K562 (cell line): ENCODE measurements at regions not wholly inside any gene's neighbourhood (a gene's known extent, or its start where the extent isn't known, plus 50 kb on each side); places are given as distances from the start of the nearest gene placed in this dataset.

Experiments used
- ATAC-seq: fragments of 200-7000 bp; cut with Tn5 transposase; 3 replicates; pipeline ENCODE4 v1.9.1; 2020; ENCODE audit warnings: moderate library complexity
- BruUV-seq: library from RNA; stranded (reverse); fragments of 400-500 nt; replicated peaks from 2 replicates; lab custom pipeline; 2021; lab: Mats Ljungman, UMichigan
- CTCF ChIA-PET: fragments of 300-600 bp; formaldehyde crosslinking; extraction: SDS; loops from one replicate; lab custom pipeline; 2021; ENCODE audit warnings: low intra/inter-chr PET ratio; lab: Yijun Ruan, JAX
- POLR2A ChIA-PET: fragments of 300-600, 350-650 bp; sonication (Branson Sonifier 250); formaldehyde crosslinking; extraction: SDS; loops from one replicate; lab custom pipeline; 2021; ENCODE audit warnings: antibody characterized with exemption, inconsistent platforms; lab: Yijun Ruan, JAX
- DNase-seq, 4 experiments: peaks; one replicate each; pipeline versions ENCODE4 v3.0.0 to v3.0.0-alpha.2; 2011 to 2018; ENCODE audit warnings: low spot score in 3 of 4, mixed read lengths in 3 of 4; ENCODE audit errors: extremely low read depth in 1 of 4
- FAIRE-seq: peaks from 2 replicates; lab custom pipeline; 2011; peaks lifted over from hg19 to GRCh38; lab: Jason Lieb, UNC
- H2AFZ ChIP-seq: 2 replicates; pipeline ENCODE4 v1.6.0; 2011; ENCODE audit warnings: low read depth, low read length, control low read depth, inconsistent platforms
- H3K27ac ChIP-seq: fragments of 200-600 bp; 3 replicates; pipeline ENCODE4 v1.8.0; 2011; ENCODE audit warnings: low read depth, mild to moderate bottlenecking, control low read depth, inconsistent platforms, low read length, moderate library complexity, mixed read lengths; ENCODE audit errors: extremely low read depth
- H3K27me3 ChIP-seq, 2 experiments: fragments of 300-600 bp in 1 of 2; 2 replicates in 1 of 2; 3 replicates in 1 of 2; pipeline versions ENCODE4 v1.6.0 to v1.8.0; 2011; ENCODE audit warnings: inconsistent platforms in 2 of 2, low read length in 2 of 2, mild to moderate bottlenecking in 1 of 2, mixed read lengths in 1 of 2, moderate library complexity in 1 of 2; ENCODE audit not compliant: control insufficient read depth in 2 of 2, insufficient read depth in 2 of 2
- H3K36me3 ChIP-seq: fragments of 300-600 bp; 3 replicates; pipeline ENCODE4 v1.8.0; 2011; ENCODE audit warnings: mild to moderate bottlenecking, low read length, inconsistent platforms; ENCODE audit not compliant: control insufficient read depth, insufficient read depth
- H3K4me1 ChIP-seq, 2 experiments: fragments of 200-600 bp in 1 of 2; replicated peaks in 1 of 2; 2 replicates in 1 of 2; 3 replicates in 1 of 2; pipeline versions ENCODE4 v1.5.1 to v1.8.0; 2011; ENCODE audit warnings: inconsistent platforms in 2 of 2, low read length in 2 of 2, mild to moderate bottlenecking in 1 of 2, mixed read lengths in 1 of 2, moderate library complexity in 1 of 2; ENCODE audit not compliant: control insufficient read depth in 2 of 2, insufficient read depth in 2 of 2
- H3K4me2 ChIP-seq: 2 replicates; pipeline ENCODE4 v1.6.1; 2011; ENCODE audit warnings: low read length, control low read depth, inconsistent platforms, mixed read lengths; ENCODE audit not compliant: insufficient read depth
- H3K4me3 ChIP-seq: fragments of 200-600 bp; sonication (generic), shearing (Covaris generic); 2 replicates; pipeline ENCODE4 v1.5.1; 2016; ENCODE audit warnings: control low read depth, inconsistent platforms
- H3K79me2 ChIP-seq: fragments of 200-600 bp; 3 replicates; pipeline ENCODE4 v1.8.0; 2011; ENCODE audit warnings: low read length, inconsistent platforms; ENCODE audit not compliant: control insufficient read depth, insufficient read depth
- H3K9ac ChIP-seq, 2 experiments: 2 replicates each; pipeline versions ENCODE4 v1.6.0 to v1.6.1; 2011; ENCODE audit warnings: low read depth in 2 of 2, low read length in 2 of 2, control low read depth in 1 of 2, inconsistent platforms in 1 of 2, mild to moderate bottlenecking in 1 of 2, mixed read lengths in 1 of 2; ENCODE audit not compliant: insufficient read depth in 1 of 2
- H3K9me1 ChIP-seq: one replicate; pipeline ENCODE4 v1.6.0; 2011; ENCODE audit warnings: inconsistent platforms, mild to moderate bottlenecking, low read length, moderate library complexity; ENCODE audit not compliant: control insufficient read depth, insufficient read depth
- H3K9me3 ChIP-seq: replicated peaks from 2 replicates; pipeline ENCODE4 v1.5.1; 2011; ENCODE audit warnings: low read depth, low read length, inconsistent platforms; ENCODE audit not compliant: control insufficient read depth, insufficient read depth
- H4K20me1 ChIP-seq: replicated peaks from 2 replicates; pipeline ENCODE4 v1.6.1; 2011; ENCODE audit warnings: low read length, inconsistent platforms, mixed read lengths; ENCODE audit not compliant: control insufficient read depth, insufficient read depth
- BRF2 ChIP-seq: IDR thresholded peaks from 3 replicates; pipeline ENCODE4 v1.6.1; 2011; ENCODE audit warnings: borderline replicate concordance, mild to moderate bottlenecking; ENCODE audit not compliant: insufficient read length, insufficient read depth
- C11orf30 ChIP-seq: fragments of 450-650 bp; IDR thresholded peaks from 2 replicates; pipeline ENCODE4 v1.6.1; 2016; ENCODE audit warnings: low read depth, mild to moderate bottlenecking
- E2F4 ChIP-seq: sonication (generic); formaldehyde crosslinking; IDR thresholded peaks from 2 replicates; pipeline ENCODE4 v1.8.0; 2022; ENCODE audit warnings: mild to moderate bottlenecking, low read depth, missing genetic modification reagents
- FOXJ3 ChIP-seq: sonication (generic); formaldehyde crosslinking; IDR thresholded peaks from 2 replicates; pipeline ENCODE4 v1.4.0; 2020; ENCODE audit warnings: mild to moderate bottlenecking, missing genetic modification reagents
- GATA2 ChIP-seq: sonication (generic); formaldehyde crosslinking; IDR thresholded peaks from 2 replicates; pipeline ENCODE4 v1.4.0; 2020; ENCODE audit warnings: mild to moderate bottlenecking, missing genetic modification reagents
- KAT7 ChIP-seq: sonication (generic); formaldehyde crosslinking; IDR thresholded peaks from 2 replicates; pipeline ENCODE4 v1.8.0; 2022; ENCODE audit warnings: missing genetic modification reagents, mild to moderate bottlenecking, borderline replicate concordance
- KLF13 ChIP-seq: fragments of 450-650 bp; IDR thresholded peaks from 2 replicates; pipeline ENCODE4 v1.6.1; 2016; ENCODE audit warnings: missing genetic modification characterization, low read depth, mild to moderate bottlenecking, missing compliant biosample characterization, moderate library complexity, borderline replicate concordance
- NR3C1 ChIP-seq: sonication (generic); formaldehyde crosslinking; IDR thresholded peaks from 2 replicates; pipeline ENCODE4 v1.8.1; 2022; ENCODE audit warnings: missing genetic modification reagents
- RBFOX2 ChIP-seq: fragments of 200-400 bp; formaldehyde crosslinking; IDR thresholded peaks from 2 replicates; pipeline ENCODE4 v1.6.1; 2017; ENCODE audit warnings: low read depth, mild to moderate bottlenecking, low read length, moderate library complexity
- SMAD2 ChIP-seq: fragments of 150-350 bp; IDR thresholded peaks from 2 replicates; pipeline ENCODE4 v1.6.1; 2014; ENCODE audit warnings: low read depth, mild to moderate bottlenecking, low read length
- TRIM24 ChIP-seq, 2 experiments: fragments of 450-650 bp; IDR thresholded peaks; 2 replicates each; pipeline ENCODE4 v1.6.1; 2016
- ZFP1 ChIP-seq: fragments of 450-650 bp; formaldehyde crosslinking; IDR thresholded peaks from 2 replicates; pipeline ENCODE4 v1.4.0; 2020; ENCODE audit warnings: mild to moderate bottlenecking, mixed read lengths
- ZNF316 ChIP-seq: fragments of 450-650 bp; IDR thresholded peaks from 2 replicates; pipeline ENCODE4 v1.6.1; 2016
- WGBS: fragments of 100-300 bp; shearing (Covaris generic); methylation state at CpG from one replicate; pipeline ENCODE4 v1.1.6; 2016; ENCODE audit warnings: low coverage, mixed read lengths; ENCODE audit not compliant: insufficient coverage; ENCODE audit errors: missing lambda C conversion rate; 5-methylcytosine and 5-hydroxymethylcytosine counted together
- in situ Hi-C: fragments of 300-500 bp; cut with MboI; formaldehyde crosslinking; loops from 4 replicates; pipeline ENCODE4 v1.15.0; 2018; ENCODE audit warnings: inconsistent platforms, mixed read lengths
- intact Hi-C: fragments of 100-400 bp; cut with micrococcal nuclease; formaldehyde crosslinking; loops from 2 replicates; pipeline ENCODE4 v1.14.2; 2022
- TF ChIP-seq, protein P1 (sequence below): fragments of 250-450 bp; sonication (Bioruptor Pico); IDR thresholded peaks from 2 replicates; pipeline ENCODE4 v1.8.0; 2022; ENCODE audit warnings: moderate library complexity, mild to moderate bottlenecking, inconsistent platforms
- TF ChIP-seq, protein P2 (sequence below): fragments of 250-450 bp; sonication (Bioruptor Pico); IDR thresholded peaks from 2 replicates; pipeline ENCODE4 v1.5.0; 2020; ENCODE audit warnings: mild to moderate bottlenecking
- TF ChIP-seq, protein P3 (sequence below): sonication (generic); formaldehyde crosslinking; IDR thresholded peaks from 2 replicates; pipeline ENCODE4 v1.9.0; 2022; ENCODE audit warnings: mild to moderate bottlenecking, missing genetic modification reagents
- TF ChIP-seq, protein P4 (sequence below): IDR thresholded peaks from 3 replicates; pipeline ENCODE4 v1.6.1; 2011; ENCODE audit warnings: borderline replicate concordance, mild to moderate bottlenecking, moderate library complexity; ENCODE audit not compliant: insufficient read length; ENCODE audit errors: extremely low read depth

DNA sequence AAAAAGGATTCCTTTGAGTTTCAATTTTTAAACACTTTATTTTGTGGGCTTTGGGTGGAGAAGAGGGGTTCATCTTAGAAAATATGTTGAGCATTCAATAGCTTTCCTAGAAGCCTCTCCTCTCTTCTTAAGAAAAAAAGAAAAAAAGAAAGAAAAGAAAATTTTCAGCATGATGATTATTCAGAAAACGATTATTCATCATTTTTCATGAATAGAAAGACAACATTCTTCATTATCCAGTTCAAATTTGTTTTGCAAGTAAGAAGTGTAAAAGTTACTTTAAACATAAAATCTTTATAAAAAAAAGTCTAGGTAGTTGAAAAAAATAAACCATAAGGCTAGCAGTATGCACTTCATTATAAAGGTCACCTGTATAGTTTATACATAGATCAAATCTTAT, 636.5 kb downstream of the IRX1 start:
- Histone ChIP-seq H2AFZ (no peak overlapping the region), H3K4me3 (no peak overlapping the region), H3K79me2 (no peaks in the 10 kb centered on the region), H3K27ac (no peak overlapping the region), H3K9me1 (no peaks in the 10 kb centered on the region), H4K20me1 (no peaks in the 10 kb centered on the region), H3K9me3 (no peaks in the 10 kb centered on the region), H3K27me3 (no peaks in the 10 kb centered on the region), H3K4me1 (no peaks in the 10 kb centered on the region), H3K4me2 (no peak overlapping the region), H3K36me3 (no peaks in the 10 kb centered on the region), H3K9ac (no peak overlapping the region)
- in situ Hi-C loops (no loop called here), intact Hi-C loops (no loop called here)
- ATAC-seq = no peak
- no TSS peak for BruUV-seq
- ChIA-PET CTCF (no interaction called here), POLR2A (no interaction called here)
- 0% methylated on average over 1 of the region's 1 CpG for WGBS
- no peak for FAIRE-seq
- no peak for DNase-seq
- TF ChIP-seq, protein P1, sequence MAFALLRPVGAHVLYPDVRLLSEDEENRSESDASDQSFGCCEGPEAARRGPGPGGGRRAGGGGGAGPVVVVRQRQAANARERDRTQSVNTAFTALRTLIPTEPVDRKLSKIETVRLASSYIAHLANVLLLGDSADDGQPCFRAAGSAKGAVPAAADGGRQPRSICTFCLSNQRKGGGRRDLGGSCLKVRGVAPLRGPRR (CRISPR knock-in tag) = no peak
- TF ChIP-seq TRIM24 (IDR thresholded peaks at IDR 0.05) = no peak
- TF ChIP-seq, protein P2, sequence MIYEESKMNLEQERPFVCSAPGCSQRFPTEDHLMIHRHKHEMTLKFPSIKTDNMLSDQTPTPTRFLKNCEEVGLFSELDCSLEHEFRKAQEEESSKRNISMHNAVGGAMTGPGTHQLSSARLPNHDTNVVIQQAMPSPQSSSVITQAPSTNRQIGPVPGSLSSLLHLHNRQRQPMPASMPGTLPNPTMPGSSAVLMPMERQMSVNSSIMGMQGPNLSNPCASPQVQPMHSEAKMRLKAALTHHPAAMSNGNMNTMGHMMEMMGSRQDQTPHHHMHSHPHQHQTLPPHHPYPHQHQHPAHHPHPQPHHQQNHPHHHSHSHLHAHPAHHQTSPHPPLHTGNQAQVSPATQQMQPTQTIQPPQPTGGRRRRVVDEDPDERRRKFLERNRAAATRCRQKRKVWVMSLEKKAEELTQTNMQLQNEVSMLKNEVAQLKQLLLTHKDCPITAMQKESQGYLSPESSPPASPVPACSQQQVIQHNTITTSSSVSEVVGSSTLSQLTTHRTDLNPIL (CRISPR knock-in tag) = no peak
- TF ChIP-seq BRF2 = no peak
- TF ChIP-seq ZNF316 = peak; percentile 73
- TF ChIP-seq ZFP1 (CRISPR knock-in tag) = no peak
- no peak for TF ChIP-seq RBFOX2
- no peak for TF ChIP-seq KLF13
- no peak for TF ChIP-seq KAT7
- TF ChIP-seq C11orf30 = peak; percentile 43; the same call in 1 of the 2 replicates
- no peak for TF ChIP-seq GATA2 (CRISPR knock-in tag)
- no peak for TF ChIP-seq FOXJ3
- no peak for TF ChIP-seq NR3C1 (CRISPR knock-in tag)
- TF ChIP-seq, protein P3, sequence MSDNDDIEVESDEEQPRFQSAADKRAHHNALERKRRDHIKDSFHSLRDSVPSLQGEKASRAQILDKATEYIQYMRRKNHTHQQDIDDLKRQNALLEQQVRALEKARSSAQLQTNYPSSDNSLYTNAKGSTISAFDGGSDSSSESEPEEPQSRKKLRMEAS = no peak
- TF ChIP-seq, protein P4, sequence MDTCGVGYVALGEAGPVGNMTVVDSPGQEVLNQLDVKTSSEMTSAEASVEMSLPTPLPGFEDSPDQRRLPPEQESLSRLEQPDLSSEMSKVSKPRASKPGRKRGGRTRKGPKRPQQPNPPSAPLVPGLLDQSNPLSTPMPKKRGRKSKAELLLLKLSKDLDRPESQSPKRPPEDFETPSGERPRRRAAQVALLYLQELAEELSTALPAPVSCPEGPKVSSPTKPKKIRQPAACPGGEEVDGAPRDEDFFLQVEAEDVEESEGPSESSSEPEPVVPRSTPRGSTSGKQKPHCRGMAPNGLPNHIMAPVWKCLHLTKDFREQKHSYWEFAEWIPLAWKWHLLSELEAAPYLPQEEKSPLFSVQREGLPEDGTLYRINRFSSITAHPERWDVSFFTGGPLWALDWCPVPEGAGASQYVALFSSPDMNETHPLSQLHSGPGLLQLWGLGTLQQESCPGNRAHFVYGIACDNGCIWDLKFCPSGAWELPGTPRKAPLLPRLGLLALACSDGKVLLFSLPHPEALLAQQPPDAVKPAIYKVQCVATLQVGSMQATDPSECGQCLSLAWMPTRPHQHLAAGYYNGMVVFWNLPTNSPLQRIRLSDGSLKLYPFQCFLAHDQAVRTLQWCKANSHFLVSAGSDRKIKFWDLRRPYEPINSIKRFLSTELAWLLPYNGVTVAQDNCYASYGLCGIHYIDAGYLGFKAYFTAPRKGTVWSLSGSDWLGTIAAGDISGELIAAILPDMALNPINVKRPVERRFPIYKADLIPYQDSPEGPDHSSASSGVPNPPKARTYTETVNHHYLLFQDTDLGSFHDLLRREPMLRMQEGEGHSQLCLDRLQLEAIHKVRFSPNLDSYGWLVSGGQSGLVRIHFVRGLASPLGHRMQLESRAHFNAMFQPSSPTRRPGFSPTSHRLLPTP = no peak
- TF ChIP-seq SMAD2 = no peak
- TF ChIP-seq E2F4 (CRISPR knock-in tag) = no peak
